HEK293T (cell line): ENCODE measurements at regions not wholly inside any gene's neighbourhood (a gene's known extent, or its start where the extent isn't known, plus 50 kb on each side); places are given as distances from the start of the nearest gene placed in this dataset.

Source experiments
- ARNT ChIP-seq: fragments of 450-650 bp; IDR thresholded peaks from 2 replicates; pipeline ENCODE4 v1.6.1; 2017; ENCODE audit warnings: mild to moderate bottlenecking
- BHLHE40 ChIP-seq: fragments of 450-650 bp; IDR thresholded peaks from 2 replicates; pipeline ENCODE4 v1.6.1; 2016; ENCODE audit warnings: mild to moderate bottlenecking, moderate library complexity, borderline replicate concordance
- ELF4 ChIP-seq: fragments of 450-650 bp; IDR thresholded peaks from 2 replicates; pipeline ENCODE4 v1.6.1; 2017; ENCODE audit warnings: antibody characterized with exemption
- FOXA1 ChIP-seq: fragments of 450-650 bp; IDR thresholded peaks from 2 replicates; pipeline ENCODE4 v1.6.1; 2016; ENCODE audit warnings: mild to moderate bottlenecking
- FOXM1 ChIP-seq: fragments of 450-650 bp; IDR thresholded peaks from 2 replicates; pipeline ENCODE4 v1.6.1; 2017; ENCODE audit warnings: mild to moderate bottlenecking, borderline replicate concordance
- HDGF ChIP-seq: fragments of 450-650 bp; IDR thresholded peaks from 2 replicates; pipeline ENCODE4 v1.6.1; 2017; ENCODE audit warnings: antibody characterized with exemption, borderline replicate concordance
- LEF1 ChIP-seq: fragments of 450-650 bp; IDR thresholded peaks from 2 replicates; pipeline ENCODE4 v1.6.1; 2017; ENCODE audit warnings: mild to moderate bottlenecking, borderline replicate concordance
- NFRKB ChIP-seq: fragments of 450-650 bp; IDR thresholded peaks from 2 replicates; pipeline ENCODE4 v1.6.1; 2016; ENCODE audit warnings: mild to moderate bottlenecking, moderate library complexity
- PKNOX1 ChIP-seq: fragments of 450-650 bp; IDR thresholded peaks from 2 replicates; pipeline ENCODE4 v1.6.1; 2016
- SUZ12 ChIP-seq: fragments of 450-650 bp; IDR thresholded peaks from 2 replicates; pipeline ENCODE4 v1.6.1; 2016; ENCODE audit warnings: mild to moderate bottlenecking
- TARDBP ChIP-seq: fragments of 450-650 bp; IDR thresholded peaks from 2 replicates; pipeline ENCODE4 v1.6.1; 2016
- ZNF384 ChIP-seq: fragments of 450-650 bp; IDR thresholded peaks from 2 replicates; pipeline ENCODE4 v1.6.1; 2016

DNA sequence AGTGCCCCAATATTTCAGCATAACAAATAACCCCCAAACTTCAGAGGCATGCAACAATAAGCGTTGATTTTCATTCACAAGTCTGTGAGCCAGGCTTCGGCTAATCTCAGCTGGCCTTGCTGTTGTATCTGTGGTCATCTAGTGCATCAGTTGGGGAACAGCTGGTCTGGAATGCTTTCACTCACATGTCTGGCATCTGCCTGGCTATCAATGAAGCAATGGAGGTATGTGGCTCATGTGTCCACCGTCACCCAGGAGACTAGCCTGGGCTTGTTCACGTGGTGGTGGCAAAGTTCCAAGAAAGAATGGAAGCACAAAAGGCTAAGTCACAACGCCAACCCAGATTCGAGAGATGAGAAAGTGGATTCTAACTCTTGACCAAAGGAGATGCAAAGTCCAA, 304.8 kb upstream of the ISX start:
- TF ChIP-seq ELF4 (no peak), BHLHE40 (no peak), HDGF (no peak), FOXA1 (no peak), ZNF384 (no peak), ARNT (no peak), TARDBP (no peak), NFRKB (no peak), PKNOX1 (no peak), LEF1 (no peak), SUZ12 (no peak), FOXM1 (no peak)
